ENCODE measurements at regions not wholly inside any gene's neighbourhood (a gene's known extent, or its start where the extent isn't known, plus 50 kb on each side); places are given as distances from the start of the nearest gene placed in this dataset.
"Not testable (repeated sequence)": the region's sequence is repeated elsewhere in the genome, so short reads cannot be mapped to it uniquely, and the experiment has no call there.

GRCh38 chr5:91301106-91301846, 81.8 kb downstream of the ARRDC3 start:
- no peak overlapping the region for H3K4me3 ChIP-seq (ENCODE audit: low read length)
- DNase-seq (no peak), ATAC-seq (peak; percentile 53)
- H3K27me3 ChIP-seq (ENCODE audit: control insufficient read depth in 2 of 2, insufficient read depth in 2 of 2, low read length in 2 of 2), result no peaks in the 10 kb centered on the region
- H3K4me1 ChIP-seq (ENCODE audit: control insufficient read depth in 2 of 2, insufficient read depth in 2 of 2, low read length in 2 of 2), result no peaks in the 10 kb centered on the region
- Mint-ChIP-seq H3K9me3 (no peaks in the 10 kb centered on the region), H3K4me1 (peaks cover 0 to 6% (median 0%) of the 10 kb centered on the region in 7 donors), H3K27me3 (no peaks in the 10 kb centered on the region), H3K36me3 (no peaks in the 10 kb centered on the region), H3K27ac (no peak overlapping the region), H3K4me3 (no peak overlapping the region)
- H3K27ac ChIP-seq (ENCODE audit: low read depth, low read length), result no peak overlapping the region
- ChIA-PET CTCF (interaction anchor here (0.6 to 1.1 kb wide), 3 partner anchors 9 to 75 kb away, joined by 3 read pairs; no protein-coding TSS in a partner anchor), POLR2A (interaction anchor here (1.0 kb wide), 1 partner anchor 82 kb away, joined by 4 read pairs; the partner anchor contains the start of gene ARRDC3)
- intact Hi-C loops (cut with micrococcal nuclease), result no loop called here
- H3K9me3 ChIP-seq (ENCODE audit: control insufficient read depth in 2 of 3, low read length in 3 of 3), result no peaks in the 10 kb centered on the region
- no peaks in the 10 kb centered on the region for H3K36me3 ChIP-seq (ENCODE audit: control insufficient read depth in 2 of 3, insufficient read depth in 3 of 3, low read length in 3 of 3)

GRCh38 chr5:91297994-91298393, 85.1 kb downstream of the ARRDC3 start:
- no peaks in the 10 kb centered on the region for H3K27me3 Mint-ChIP-seq
- CTCF ChIA-PET, result no interaction called here
- no peaks in the 10 kb centered on the region for H3K9me3 ChIP-seq (ENCODE audit: control insufficient read depth in 2 of 3, low read length in 3 of 3)
- H3K9me3 Mint-ChIP-seq, result no peaks in the 10 kb centered on the region
- H3K4me3 ChIP-seq (ENCODE audit: low read length), result no peak overlapping the region
- POLR2A ChIA-PET, result no interaction called here
- no peaks in the 10 kb centered on the region for H3K4me1 ChIP-seq (ENCODE audit: control insufficient read depth in 2 of 2, insufficient read depth in 2 of 2, low read length in 2 of 2)
- H3K36me3 ChIP-seq (ENCODE audit: control insufficient read depth in 2 of 3, insufficient read depth in 3 of 3, low read length in 3 of 3), result no peaks in the 10 kb centered on the region
- H3K36me3 Mint-ChIP-seq, result no peaks in the 10 kb centered on the region
- peaks cover 0 to 4% (median 0%) of the 10 kb centered on the region in 7 donors for H3K4me1 Mint-ChIP-seq
- H3K27ac ChIP-seq (ENCODE audit: low read depth, low read length), result no peak overlapping the region
- no peak overlapping the region for H3K4me3 Mint-ChIP-seq
- ATAC-seq, result no peak
- DNase-seq, result no peak
- intact Hi-C loops (cut with micrococcal nuclease), result no loop called here
- H3K27me3 ChIP-seq (ENCODE audit: control insufficient read depth in 2 of 2, insufficient read depth in 2 of 2, low read length in 2 of 2), result no peaks in the 10 kb centered on the region
- no peak overlapping the region for H3K27ac Mint-ChIP-seq

DNA sequence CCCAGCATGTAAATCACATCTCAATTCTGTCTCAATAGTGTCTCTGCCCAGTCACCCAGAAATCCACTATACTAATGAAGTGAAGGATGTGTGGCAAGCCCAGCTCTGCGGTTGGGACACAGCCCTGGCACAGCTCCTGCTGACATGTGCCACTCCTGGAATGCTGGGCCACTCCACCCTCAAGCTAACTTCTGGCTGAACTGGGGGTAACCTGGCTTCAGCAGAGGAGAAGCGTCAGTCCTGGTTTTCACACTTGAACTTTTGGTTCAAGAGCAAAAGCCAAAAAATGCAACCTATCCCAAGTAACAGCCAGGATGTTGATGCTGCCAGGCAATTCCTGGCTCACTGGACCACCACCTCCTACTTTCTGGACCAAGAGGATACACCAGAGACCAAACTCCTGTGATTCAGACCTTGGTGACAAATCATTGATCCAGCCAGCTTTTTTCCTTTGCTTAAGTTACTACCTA, 86.4 kb downstream of the ARRDC3 start:
- no peaks in the 10 kb centered on the region for H3K27me3 ChIP-seq (ENCODE audit: control insufficient read depth in 2 of 2, insufficient read depth in 2 of 2, low read length in 2 of 2)
- no peak overlapping the region for H3K27ac ChIP-seq (ENCODE audit: low read depth, low read length)
- H3K9me3 ChIP-seq (ENCODE audit: control insufficient read depth in 2 of 3, low read length in 3 of 3), result no peaks in the 10 kb centered on the region
- Mint-ChIP-seq H3K36me3 (no peaks in the 10 kb centered on the region), H3K4me3 (no peak overlapping the region), H3K9me3 (no peaks in the 10 kb centered on the region), H3K27me3 (no peaks in the 10 kb centered on the region), H3K27ac (no peak overlapping the region), H3K4me1 (peaks cover 0 to 15% (median 0%) of the 10 kb centered on the region in 7 donors)
- no peak for ATAC-seq
- intact Hi-C loops (cut with micrococcal nuclease), result no loop called here
- no peaks in the 10 kb centered on the region for H3K36me3 ChIP-seq (ENCODE audit: control insufficient read depth in 2 of 3, insufficient read depth in 3 of 3, low read length in 3 of 3)
- ChIA-PET POLR2A (interaction anchor here (1.4 kb wide), 1 partner anchor 86 kb away, joined by 3 read pairs; the partner anchor contains the start of gene ARRDC3), CTCF (no interaction called here)
- no peak overlapping the region for H3K4me3 ChIP-seq (ENCODE audit: low read length)
- no peaks in the 10 kb centered on the region for H3K4me1 ChIP-seq (ENCODE audit: control insufficient read depth in 2 of 2, insufficient read depth in 2 of 2, low read length in 2 of 2)
- DNase-seq, result no peak

- H3K4me1 ChIP-seq (ENCODE audit: control insufficient read depth in 2 of 2, insufficient read depth in 2 of 2, low read length in 2 of 2); H3K9me3 ChIP-seq (ENCODE audit: control insufficient read depth in 2 of 3, low read length in 3 of 3); H3K27me3 ChIP-seq (ENCODE audit: control insufficient read depth in 2 of 2, insufficient read depth in 2 of 2, low read length in 2 of 2); H3K4me3 ChIP-seq (ENCODE audit: low read length); H3K9me3 Mint-ChIP-seq; H3K27me3 Mint-ChIP-seq; H3K36me3 ChIP-seq (ENCODE audit: control insufficient read depth in 2 of 3, insufficient read depth in 3 of 3, low read length in 3 of 3); DNase-seq; CTCF ChIA-PET; H3K4me3 Mint-ChIP-seq; H3K27ac ChIP-seq (ENCODE audit: low read depth, low read length); intact Hi-C loops (cut with micrococcal nuclease); ATAC-seq; H3K36me3 Mint-ChIP-seq: not testable (repeated sequence)
- Mint-ChIP-seq H3K27ac (peak overlapping the region in 1 of 9 donors; percentile 82), H3K4me1 (peaks cover 0 to 16% (median 0%) of the 10 kb centered on the region in 7 donors)
- POLR2A ChIA-PET, result interaction anchor here (1.4 kb wide), 1 partner anchor 87 kb away, joined by 3 read pairs; the partner anchor contains the start of gene ARRDC3
These were observed 87.0 kb downstream of the ARRDC3 start for GRCh38 chr5:91296102-91296501.

GRCh38 chr5:91293131-91293530, 90.0 kb downstream of the ARRDC3 start:
- Mint-ChIP-seq H3K4me3 (no peak overlapping the region), H3K4me1 (peaks cover 0 to 16% (median 0%) of the 10 kb centered on the region in 7 donors), H3K36me3 (no peaks in the 10 kb centered on the region), H3K27me3 (no peaks in the 10 kb centered on the region), H3K9me3 (no peaks in the 10 kb centered on the region), H3K27ac (no peak overlapping the region)
- ChIA-PET POLR2A (interaction anchor here (0.7 kb wide), 1 partner anchor 60 kb away, joined by 3 read pairs; no protein-coding TSS in a partner anchor), CTCF (no interaction called here)
- H3K27ac ChIP-seq (ENCODE audit: low read depth, low read length), result no peak overlapping the region
- no peaks in the 10 kb centered on the region for H3K36me3 ChIP-seq (ENCODE audit: control insufficient read depth in 2 of 3, insufficient read depth in 3 of 3, low read length in 3 of 3)
- H3K4me3 ChIP-seq (ENCODE audit: low read length), result no peak overlapping the region
- H3K4me1 ChIP-seq (ENCODE audit: control insufficient read depth in 2 of 2, insufficient read depth in 2 of 2, low read length in 2 of 2), result no peaks in the 10 kb centered on the region
- no peaks in the 10 kb centered on the region for H3K9me3 ChIP-seq (ENCODE audit: control insufficient read depth in 2 of 3, low read length in 3 of 3)
- intact Hi-C loops (cut with micrococcal nuclease), result no loop called here
- ATAC-seq, result no peak
- no peaks in the 10 kb centered on the region for H3K27me3 ChIP-seq (ENCODE audit: control insufficient read depth in 2 of 2, insufficient read depth in 2 of 2, low read length in 2 of 2)
- DNase-seq, result no peak

DNA sequence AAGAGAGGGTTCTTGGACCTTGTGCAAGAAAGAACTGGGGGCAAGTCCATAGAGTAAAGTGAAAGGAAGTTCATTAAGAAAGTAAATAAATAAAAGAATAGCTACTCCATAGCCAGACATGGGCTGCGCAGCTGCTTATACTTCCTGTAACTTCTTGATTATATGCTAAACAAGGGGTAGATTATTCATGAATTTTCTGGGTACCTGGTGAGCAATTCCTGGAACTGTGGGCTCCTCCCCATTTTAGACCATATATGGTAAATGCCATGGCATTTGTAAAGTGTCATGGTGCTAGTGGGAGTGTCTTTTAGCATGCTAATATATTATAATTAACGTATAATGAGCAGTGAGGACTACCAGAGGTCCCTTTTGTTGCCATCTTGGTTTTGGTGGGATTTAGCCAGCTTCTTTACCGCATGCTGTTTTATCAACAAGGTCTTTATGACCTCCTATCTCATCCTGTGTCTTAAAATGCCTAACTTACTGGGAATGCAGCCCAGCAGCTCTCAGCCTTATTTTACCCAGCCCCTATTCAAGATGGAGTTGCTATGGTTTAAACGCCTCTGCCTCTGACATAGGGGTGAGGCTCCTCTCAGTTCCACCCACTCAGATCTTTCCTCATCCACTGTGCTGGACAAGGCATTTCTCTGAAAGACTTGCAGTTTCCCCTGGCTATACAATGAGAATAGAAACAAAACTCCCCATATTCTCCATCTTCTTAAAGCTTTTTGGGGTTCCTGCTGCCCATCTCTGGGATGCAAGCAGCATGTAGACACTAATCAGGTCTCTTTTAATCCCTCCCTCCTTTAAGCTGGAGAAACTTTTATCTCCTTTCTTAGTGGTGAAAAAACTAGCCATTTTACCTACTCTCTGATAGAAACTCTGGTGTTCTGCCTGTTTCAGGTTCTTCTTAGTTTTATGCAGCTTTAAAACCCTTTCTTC, 91.2 kb downstream of the ARRDC3 start:
- no peaks in the 10 kb centered on the region for H3K4me1 ChIP-seq (ENCODE audit: control insufficient read depth in 2 of 2, insufficient read depth in 2 of 2, low read length in 2 of 2)
- H3K9me3 ChIP-seq (ENCODE audit: control insufficient read depth in 2 of 3, low read length in 3 of 3), result no peaks in the 10 kb centered on the region
- H3K27me3 Mint-ChIP-seq, result no peaks in the 10 kb centered on the region
- no peaks in the 10 kb centered on the region for H3K36me3 ChIP-seq (ENCODE audit: control insufficient read depth in 2 of 3, insufficient read depth in 3 of 3, low read length in 3 of 3)
- peaks cover 0 to 16% (median 0%) of the 10 kb centered on the region in 7 donors for H3K4me1 Mint-ChIP-seq
- ChIA-PET POLR2A (no interaction called here), CTCF (interaction anchor here (0.9 kb wide), 1 partner anchor 10 kb away, joined by 3 read pairs; no protein-coding TSS in a partner anchor)
- intact Hi-C loops (cut with micrococcal nuclease), result no loop called here
- H3K27ac ChIP-seq (ENCODE audit: low read depth, low read length), result no peak overlapping the region
- no peaks in the 10 kb centered on the region for H3K27me3 ChIP-seq (ENCODE audit: control insufficient read depth in 2 of 2, insufficient read depth in 2 of 2, low read length in 2 of 2)
- DNase-seq (no peak), ATAC-seq (no peak)
- no peak overlapping the region for H3K27ac Mint-ChIP-seq
- no peak overlapping the region for H3K4me3 ChIP-seq (ENCODE audit: low read length)
- H3K4me3 Mint-ChIP-seq, result no peak overlapping the region
- peaks cover 0 to 2% (median 0%) of the 10 kb centered on the region in 11 donors for H3K9me3 Mint-ChIP-seq
- H3K36me3 Mint-ChIP-seq, result no peaks in the 10 kb centered on the region
